NCI-H1694 treated with DMSO at 0.1 percent for 48 hours (cell line): ENCODE measurements at regions not wholly inside any gene's neighbourhood (a gene's known extent, or its start where the extent isn't known, plus 50 kb on each side); places are given as distances from the start of the nearest gene placed in this dataset.
"Not testable (repeated sequence)": the region's sequence is repeated elsewhere in the genome, so short reads cannot be mapped to it uniquely, and the experiment has no call there.

ENCODE experiments used
- DNase-seq: peaks from one replicate; lab custom pipeline; 2025; lab: John Stamatoyannopoulos, UW

DNA sequence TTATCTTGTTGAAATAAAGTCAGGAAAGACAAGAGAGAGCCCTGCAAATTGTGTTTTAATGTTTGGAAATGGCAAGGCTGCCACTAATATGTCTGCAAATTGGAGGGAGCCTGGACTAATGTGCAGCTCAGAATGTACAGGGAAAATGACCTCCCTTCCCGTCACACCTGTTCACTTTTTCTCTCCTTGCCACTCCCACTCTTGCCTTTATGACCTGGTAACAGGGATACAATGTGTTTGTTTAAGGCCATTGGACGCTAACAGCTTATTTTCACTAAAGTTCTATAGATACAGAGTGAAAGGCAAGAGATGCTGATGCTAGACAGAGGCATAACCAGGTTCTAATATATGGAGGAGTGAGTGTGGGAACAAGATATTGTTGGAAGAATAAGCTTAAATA, 203.9 kb downstream of the RAB38 start:
- no peak for DNase-seq

DNA sequence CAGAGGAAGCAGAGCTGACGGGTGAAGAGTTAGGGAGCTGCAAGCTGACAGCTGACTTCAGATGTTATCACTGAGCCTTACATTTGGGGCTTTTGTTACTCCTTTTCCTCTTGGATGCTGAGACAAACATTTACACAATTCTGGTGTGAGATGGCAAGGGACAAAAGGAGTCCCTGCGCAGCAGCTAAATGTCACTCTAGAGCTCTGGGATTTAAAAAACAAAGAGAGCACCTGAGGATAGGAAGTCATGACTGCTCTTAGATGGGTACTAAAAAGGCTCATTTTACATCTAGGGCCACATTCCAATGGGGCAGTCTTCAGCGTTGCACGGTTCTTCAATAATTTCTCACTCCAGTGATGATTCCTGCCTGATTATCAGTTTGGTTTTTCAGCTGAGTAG, 204.5 kb downstream of the RAB38 start:
- DNase-seq = no peak

DNA sequence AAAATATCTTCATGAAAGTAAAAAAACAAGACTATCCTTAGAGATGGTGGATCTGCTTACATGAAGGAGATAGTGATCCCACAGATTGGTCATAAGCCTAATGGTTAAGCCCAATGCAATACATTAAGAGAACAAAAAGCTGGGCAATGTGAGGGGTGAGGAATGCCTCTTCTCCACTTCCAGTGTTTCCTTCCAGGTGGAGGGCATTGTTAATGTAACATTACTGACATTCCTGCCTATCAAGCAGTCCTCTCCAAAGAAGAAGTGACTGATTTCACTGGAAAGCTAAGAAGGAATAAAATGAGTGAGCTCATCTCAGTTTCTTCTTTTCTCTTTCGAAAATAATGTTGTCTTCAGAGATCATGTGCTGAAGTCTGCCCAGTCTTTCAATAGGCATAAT, 207.8 kb downstream of the RAB38 start:
- DNase-seq = no peak

DNA sequence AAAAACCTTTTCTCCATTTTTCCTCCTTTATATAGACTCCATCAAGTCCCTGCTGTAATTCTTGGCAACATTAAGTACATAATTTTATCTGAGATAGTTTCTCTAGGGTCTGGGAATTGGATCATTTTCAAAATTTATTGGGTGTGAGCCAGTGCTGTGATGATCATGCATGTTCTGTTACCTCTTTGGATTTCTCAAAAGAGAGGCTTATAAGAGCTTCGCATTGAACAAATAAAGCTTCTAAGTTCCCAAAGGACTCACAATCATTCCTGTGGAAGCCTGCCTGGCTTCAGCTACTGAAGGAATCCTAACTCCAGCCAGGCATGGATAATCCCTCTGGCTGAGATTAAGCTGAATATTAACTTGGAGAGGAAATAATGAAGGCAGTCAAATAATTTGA, 208.5 kb downstream of the RAB38 start:
- DNase-seq = no peak

DNA sequence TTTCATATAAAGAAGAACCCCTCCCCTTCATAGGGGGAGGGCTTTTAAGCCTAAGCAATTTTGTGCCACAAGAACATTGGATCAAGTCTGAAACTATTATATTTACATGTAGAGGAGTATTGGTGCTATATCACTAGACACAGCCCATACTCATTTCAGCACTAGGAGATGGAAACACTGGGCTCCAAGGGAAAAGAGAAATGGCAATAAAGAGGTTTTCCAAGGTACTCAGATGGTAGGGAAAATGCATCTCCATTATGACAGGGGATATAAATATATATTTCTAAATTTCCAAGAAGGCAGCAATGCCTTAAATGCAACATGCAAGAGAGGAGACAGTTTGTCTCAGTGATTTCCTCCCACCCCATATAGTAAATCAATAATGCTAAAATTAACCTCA, 209.0 kb downstream of the RAB38 start:
- no peak for DNase-seq

DNA sequence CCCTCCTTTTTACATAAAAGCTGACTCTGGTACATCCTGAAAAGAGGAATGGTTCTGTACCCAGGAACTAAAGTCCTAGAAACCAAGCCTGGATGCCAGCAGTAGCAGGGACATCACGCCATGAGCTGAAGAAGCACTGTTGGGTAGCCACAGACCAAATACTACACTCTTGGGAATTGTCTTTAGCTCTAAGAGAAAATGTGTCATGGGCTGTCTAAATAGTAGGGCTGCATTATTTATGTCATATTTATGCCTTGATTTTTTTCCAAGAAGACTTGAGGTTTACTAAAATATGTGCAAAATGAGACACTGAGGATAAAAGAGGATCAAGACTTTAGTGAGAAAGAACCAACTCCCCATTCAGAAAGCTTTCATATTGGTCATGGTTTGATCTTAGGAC, 213.6 kb downstream of the RAB38 start:
- DNase-seq = no peak

DNA sequence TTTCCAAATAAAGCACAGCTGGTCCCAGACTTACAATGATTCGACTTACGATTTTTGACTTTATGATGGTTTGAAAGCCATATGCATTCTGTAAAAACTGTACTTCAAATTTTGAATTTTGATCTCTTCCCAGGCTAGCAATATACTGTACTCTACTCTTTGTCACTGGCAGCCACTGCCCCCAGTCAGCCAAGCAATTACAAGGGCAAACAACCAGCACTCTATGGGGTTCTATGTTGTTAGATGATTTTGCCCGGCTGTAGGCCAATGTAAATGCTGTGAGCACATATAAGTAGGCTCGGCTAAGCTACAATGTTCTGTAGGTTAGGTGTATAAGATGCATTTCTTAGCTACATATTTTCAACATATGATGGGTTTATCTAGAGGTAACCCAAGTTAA, 217.3 kb downstream of the RAB38 start:
- DNase-seq = no peak

DNA sequence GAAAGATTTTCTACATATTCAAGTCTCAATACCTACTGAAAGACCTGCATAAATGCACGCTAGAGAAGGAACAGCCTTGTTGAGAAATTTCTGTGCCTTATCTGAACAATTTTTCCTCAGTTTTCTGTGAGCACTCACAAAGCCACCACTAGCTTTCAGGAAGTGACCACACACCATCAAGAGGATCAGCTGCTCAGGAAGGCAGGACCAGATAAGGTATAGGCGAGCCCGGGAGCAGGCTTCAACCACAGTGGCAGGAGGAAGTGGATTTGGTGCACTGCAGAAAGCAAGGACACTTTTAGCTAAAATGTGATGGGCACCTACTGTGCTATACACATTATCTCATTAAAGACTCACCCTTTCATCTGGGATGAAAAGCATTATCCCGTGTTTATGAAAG, 220.8 kb downstream of the RAB38 start:
- DNase-seq = no peak

DNA sequence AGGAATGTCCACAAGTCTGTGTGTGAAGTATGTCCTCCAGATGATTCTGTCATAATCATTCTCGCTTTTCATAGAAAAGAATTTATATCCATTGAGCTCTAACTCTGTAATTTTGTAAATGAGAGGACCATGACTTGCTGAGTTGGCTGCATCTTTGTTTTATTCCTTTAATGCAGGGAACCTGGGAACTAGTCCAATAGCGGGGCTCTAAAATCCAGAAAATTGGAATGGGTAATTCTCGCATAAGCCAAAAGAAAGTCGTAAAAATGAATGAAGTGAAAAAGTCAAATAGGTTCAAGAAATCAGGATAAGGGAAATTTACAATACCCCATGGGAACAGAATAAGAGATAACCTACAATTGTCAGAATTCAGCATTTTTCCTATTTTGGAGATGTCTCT, 232.5 kb downstream of the RAB38 start:
- no peak for DNase-seq

DNA sequence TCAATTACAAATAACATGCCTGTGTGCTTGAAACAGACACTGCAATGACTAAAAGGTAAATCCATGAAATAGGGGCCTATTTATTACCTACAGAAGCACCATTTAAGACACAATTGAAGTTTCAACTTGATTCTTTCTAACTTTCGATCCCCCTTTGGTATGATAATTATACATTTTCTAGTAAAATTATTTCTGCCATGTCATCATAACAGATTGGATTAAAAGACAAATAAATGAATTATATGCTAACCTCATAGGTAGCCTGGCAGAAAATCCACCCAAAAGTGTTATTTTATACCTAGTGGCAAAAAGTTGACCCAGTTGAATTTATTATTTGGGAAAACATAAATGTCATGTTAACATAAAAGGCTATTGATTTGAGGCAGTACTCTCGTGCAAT, 241.1 kb downstream of the RAB38 start:
- DNase-seq = no peak

DNA sequence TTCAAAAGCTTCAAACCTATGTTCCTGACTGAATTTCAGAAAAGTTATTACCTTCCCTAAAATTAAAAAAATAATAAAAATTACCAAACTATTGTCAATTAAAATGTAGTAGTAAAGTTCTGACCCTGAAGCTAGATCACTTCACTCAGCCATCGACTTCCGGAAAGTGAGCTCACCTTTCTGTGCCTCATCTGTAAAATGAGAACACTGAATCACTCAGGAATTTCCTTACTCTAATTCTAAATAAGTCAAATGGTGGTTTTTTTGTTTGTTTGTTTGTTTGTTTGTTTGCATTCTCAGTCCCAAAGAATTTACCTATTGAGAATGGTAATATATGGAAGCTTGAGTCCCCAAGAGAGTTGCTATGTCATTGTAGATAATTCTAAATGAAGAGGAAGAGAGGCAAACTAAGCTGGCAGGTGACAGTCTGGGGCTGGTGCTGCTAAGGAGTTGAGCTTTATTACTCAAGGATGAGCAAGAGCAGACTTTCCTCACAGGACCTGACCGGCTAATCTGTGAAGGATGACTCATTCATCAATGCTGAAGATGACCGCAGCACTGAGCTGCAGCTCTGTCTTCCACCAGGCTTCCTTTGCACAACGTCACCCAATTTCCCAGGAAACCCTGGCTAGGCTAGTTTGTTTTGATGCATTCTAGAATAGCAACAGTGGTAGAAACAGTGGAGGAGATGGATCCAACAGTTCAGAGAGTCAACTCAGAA, 248.8 kb downstream of the RAB38 start:
- DNase-seq = no peak

DNA sequence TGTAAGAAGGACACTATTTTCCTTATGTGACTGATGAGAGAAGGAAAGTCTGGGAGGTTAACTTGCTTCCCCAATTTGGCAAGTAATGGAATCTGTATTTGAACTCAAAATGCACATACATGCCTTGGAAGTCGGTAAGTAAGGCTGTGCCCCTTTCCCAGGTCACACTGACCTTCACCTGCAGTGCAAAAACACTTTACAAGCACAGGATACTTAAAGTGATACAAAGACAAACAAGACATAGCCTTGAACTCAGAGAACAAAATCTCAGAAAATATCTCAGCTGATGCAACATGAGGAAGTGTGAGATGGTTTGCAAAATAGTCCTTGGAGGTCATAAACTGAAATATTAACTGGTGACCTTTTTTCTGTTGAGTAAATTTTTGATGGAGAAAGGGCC, 251.1 kb downstream of the RAB38 start:
- DNase-seq = no peak

DNA sequence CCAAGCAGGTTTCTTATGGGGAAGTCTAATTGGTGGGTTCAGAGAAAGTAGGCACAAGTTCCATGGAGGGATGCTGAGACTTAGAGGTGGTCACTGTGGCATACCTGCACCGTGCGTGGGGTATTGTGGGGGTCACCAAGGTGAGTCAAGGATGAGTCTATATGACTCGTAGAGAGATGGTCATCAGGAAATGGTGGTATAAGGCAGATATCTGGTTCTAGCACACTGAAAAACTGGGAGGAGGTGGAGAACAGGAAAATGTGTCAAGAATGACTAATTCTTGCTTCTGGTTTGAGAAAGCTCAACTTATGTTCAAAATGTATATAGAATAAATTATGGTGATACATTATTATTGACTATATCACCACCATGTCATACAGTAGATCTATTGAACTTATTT, 258.1 kb downstream of the RAB38 start:
- no peak for DNase-seq

DNA sequence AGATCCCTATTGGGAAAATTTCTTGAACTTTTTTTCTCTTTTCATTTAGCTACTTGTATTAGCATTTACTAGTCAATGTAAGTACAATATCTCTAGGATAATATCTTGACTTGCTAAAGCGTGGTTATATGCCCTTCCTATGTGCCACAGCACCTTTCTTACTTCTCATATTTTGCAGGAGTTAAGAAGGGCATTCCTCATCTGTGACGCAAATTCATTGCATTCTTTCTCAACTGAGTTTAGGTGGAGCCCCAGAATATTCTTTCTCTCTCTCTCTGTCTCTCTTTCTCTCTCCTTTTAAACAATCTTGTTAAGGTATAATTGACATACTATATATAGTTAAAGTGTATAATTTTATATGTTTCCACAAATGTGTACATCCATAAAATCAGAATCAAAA, 266.1 kb downstream of the RAB38 start:
- no peak for DNase-seq

DNA sequence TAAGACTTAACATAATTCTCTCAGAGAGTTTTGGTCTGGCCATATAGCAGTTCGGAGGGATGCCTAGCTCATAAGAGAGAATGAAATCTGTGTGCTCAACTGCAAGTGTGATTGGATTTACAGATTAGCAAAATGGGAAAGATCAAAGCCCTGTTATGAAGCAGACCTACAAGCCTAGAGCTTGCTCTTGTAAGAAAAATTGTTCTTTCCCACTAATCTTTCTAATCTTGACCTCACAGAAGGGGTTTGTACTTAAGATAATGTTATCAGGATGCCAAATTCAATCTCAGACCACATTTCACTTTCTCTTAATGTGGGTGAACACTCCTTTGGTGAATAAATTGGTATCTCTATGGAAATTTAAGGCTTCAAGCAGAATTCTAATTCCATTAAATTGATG, 267.2 kb downstream of the RAB38 start:
- DNase-seq = no peak

DNA sequence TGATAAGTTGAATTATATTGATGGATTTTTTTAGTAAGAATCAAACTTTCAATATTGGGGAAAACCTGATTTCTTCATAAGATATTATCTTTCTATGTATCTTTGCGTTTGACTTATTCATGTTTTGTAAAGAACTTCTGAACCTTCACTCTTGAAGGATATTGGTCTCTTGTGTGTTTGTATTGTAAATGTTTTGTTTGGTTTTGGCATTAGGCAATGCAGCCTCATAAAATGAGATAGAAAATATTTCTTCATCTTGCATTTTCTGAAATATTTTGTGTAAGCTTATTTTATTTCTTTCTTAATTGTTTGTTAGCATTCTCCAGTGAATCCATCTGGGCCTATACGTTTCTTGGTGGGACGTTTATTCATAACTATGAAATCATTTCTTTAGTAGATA, 271.9 kb downstream of the RAB38 start:
- DNase-seq = no peak

DNA sequence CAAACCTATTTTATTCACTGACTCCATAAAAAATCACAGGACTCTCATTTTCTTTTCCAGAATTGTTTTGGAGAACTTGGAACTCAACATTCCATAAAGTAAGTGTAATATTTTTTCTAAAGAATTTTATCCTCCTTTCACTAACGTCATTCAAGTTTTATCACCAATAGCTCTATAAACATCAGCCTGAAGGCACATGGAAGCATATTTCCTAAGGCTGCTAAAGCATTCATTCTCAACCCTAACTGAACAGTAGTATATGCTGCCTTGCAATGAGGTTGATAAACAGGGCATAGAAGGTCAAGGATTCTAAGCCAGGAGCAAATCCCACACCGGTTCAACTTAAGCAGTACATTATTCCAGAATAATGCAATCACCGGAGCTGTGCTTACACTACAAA, 273.9 kb downstream of the RAB38 start:
- no peak for DNase-seq

DNA sequence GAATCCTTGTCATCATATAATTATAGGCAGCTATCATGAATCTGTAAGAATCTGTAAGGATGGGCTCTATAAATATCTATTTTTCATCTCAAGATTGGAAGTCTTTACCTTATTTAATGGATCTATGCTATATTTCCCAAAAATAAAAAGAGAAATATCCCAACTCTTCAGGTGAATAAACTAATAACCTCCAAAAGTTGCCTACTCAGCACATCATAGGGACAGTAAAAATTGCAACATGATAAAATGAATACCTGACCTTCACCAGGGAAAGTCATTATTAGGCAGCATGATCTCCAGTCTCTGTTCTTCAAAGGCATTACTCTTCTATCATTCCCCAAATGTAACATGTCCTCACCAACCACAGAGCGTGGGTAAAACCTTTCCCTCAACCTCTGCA, 277.3 kb downstream of the RAB38 start:
- no peak for DNase-seq

DNA sequence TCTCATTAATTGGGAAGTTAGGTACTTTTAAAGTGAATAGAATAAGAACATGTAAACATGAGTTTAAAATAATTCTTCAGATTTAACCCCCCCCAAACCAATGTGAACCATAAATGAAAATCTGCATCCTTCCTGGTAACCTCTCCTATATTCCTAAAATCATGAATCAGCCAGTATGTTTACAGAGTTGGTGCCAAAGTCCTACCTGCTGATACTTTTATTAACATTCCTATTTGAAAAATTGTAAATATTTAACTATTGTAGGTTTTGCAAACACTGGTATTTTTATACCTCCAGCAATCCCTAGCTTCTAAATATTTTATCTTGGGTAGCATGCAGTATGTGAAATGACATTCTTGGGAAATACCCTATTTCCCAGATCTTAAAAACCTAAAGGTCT, 278.2 kb downstream of the RAB38 start:
- DNase-seq = no peak

DNA sequence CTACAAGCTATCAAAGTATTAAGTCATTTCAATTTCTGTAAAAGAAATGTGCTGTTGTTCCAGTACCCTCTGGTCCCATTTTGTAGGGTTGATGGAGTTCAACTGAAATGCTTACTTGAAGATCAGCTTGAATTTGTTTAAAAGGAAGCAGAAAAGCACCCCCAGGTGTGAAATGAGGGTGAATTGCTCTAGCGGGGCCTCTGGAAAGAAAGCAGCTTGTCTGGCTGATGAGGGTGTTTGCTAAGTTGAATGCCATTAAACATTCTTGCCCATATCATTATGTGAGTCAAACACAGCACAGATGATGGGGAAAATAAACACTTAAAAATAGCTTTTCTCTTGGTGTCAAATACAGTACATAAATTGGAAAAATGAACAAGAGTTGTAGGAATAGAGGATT, 280.3 kb downstream of the RAB38 start:
- no peak for DNase-seq

DNA sequence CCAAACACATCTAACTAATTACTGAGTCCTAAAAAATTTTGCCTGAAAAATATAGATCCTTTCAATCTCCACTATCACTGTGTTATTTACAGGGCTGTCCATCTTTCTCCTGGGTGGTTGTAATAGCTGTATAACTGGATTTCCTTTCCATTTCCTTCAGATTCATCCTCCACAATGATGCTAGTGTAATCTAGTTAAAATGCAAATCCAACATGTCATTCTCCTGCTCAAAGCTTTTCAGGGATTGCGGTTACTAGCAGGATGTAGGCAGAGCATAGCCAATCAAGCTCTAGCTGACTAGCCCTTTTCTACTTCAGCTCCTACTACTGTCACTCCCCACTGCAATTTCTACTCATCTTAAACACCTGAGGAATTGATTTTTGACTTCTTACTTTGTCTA, 283.0 kb downstream of the RAB38 start:
- DNase-seq = no peak

DNA sequence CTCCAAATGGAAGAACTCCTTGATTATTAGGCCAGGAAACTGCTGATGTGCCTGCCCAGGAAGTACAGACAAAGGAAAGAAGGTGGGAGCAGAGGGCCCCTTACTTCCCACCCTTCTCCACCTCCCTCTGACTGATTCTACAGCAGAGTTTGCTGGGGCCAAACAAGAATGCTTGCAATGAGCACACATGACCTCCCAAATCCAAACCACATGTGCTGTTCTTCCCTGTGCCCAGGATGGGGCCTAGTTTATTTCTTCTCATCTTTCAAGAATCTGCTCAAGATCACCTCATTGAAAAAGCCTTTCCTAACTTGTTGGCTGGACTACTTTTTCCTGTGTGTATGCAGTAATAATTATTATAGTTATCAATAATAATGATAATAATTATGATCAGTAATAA, 286.1 kb downstream of the RAB38 start:
- no peak for DNase-seq

DNA sequence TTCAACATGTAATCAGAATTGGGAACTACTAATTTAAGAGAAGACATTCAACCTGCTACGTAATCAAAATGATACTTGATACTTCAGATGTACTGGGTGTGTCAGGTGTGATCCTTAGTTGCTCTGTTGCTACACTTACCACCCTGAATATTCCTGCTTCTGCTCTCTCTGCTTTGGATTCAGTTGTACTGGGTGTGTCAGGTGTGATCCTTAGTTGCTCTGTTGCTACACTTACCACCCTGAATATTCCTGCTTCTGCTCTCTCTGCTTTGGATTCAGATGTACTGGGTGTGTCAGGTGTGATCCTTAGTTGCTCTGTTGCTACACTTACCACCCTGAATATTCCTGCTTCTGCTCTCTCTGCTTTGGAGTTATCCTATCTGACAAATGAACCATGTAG, 290.2 kb downstream of the RAB38 start:
- DNase-seq = not testable (repeated sequence)

DNA sequence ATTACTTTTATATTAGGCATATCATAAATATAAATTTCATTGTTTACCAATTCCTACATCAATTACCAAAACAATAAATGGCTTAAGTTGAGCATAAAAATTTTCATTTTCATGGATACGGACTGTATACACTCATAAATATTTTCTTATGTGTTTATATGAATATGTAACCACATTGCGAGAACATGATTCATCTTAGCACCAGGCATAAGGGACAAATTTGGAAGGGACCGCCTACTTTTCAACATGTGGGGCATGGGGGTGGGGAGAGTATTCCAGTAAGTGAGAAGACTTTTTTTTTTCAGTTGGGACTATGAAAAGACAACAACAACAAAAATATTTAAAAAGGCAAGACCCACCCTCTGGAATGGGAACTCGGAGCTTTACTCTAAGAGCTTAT, 296.1 kb downstream of the RAB38 start:
- DNase-seq = no peak

DNA sequence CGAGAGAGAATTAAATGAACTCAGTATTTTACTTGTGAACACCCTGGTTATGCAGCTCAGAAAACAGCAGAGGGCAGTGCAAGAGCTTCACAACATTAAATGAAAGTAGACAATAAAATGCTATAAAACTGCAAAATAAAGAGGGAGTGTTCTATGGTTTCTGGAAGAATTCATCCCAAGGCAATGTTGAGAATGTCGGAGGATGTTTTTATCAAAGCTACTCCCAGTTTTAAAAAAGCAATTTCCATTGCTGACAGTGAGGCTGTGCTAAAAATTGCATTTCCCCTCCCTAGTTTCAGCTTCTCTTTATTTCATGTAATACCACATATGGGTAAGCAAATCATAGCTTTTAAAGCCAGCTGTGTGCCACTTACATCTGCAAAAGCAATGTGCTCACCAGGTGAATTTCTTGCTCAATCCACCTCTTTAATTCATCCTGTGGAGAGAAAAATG, 296.8 kb downstream of the RAB38 start:
- peak; percentile 44 for DNase-seq
